ENCODE measurements at regions not wholly inside any gene's neighbourhood (a gene's known extent, or its start where the extent isn't known, plus 50 kb on each side); places are given as distances from the start of the nearest gene placed in this dataset.

DNA sequence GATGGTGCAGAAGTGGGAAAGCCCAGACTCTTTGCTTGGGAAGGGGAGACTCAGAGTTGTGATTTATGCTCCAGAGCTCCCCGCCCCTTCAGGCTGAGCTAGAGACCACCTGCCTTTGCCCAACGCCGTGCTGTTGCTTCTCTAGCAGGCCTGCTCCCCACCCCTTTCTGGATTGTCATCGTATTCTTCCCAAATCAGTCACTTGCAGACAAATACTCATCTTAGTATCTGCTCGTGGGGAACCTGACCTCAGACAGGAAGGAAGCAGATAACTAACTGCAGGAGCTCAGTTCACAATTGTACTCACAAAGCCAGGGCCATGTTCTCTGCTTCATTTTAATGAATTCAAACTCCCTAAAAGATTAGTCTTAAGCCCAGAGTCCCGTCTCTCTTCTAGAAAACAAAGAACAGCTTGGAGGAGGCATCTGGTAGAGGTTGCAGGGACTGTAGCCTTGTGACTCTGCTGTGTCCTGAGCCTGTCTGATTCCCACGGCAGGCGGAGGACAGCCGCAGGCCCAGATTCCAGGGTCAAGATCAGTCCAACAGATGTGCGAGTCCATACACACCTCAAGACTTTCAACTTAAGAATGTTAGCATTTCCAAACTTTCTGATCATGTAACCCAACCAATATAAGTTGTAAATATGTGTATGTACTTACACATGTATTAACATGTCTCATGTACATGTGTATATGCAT lies 57.2 kb upstream of the GGTLC1 start:
- no peak for DNase-seq (ENCODE audit: low read depth)
- Histone ChIP-seq H3K4me3 (ENCODE audit: low read depth, low read length) (no peak overlapping the region), H3K36me3 (ENCODE audit: control insufficient read depth, insufficient read depth, low read length) (no peaks in the 10 kb centered on the region), H3K27me3 (ENCODE audit: control insufficient read depth, insufficient read depth, low read length) (peaks cover 2% of the 10 kb centered on the region)
- no peak for TF ChIP-seq CTCF (IDR thresholded peaks at IDR 0.05; ENCODE audit: insufficient read depth, low read length, poor library complexity, severe bottlenecking)

GRCh38 chr20:24043294-24043693 lies 54.7 kb upstream of the GGTLC1 start:
- TF ChIP-seq CTCF (IDR thresholded peaks at IDR 0.05; ENCODE audit: insufficient read depth, low read length, poor library complexity, severe bottlenecking): no peak
- H3K36me3 ChIP-seq (ENCODE audit: control insufficient read depth, insufficient read depth, low read length): no peaks in the 10 kb centered on the region
- H3K27me3 ChIP-seq (ENCODE audit: control insufficient read depth, insufficient read depth, low read length): peaks cover under 1% of the 10 kb centered on the region
- H3K4me3 ChIP-seq (ENCODE audit: low read depth, low read length): no peak overlapping the region
- no peak for DNase-seq (ENCODE audit: low read depth)

GRCh38 chr20:24042646-24043045 lies 54.1 kb upstream of the GGTLC1 start:
- H3K4me3 ChIP-seq (ENCODE audit: low read depth, low read length): no peak overlapping the region
- no peaks in the 10 kb centered on the region for H3K36me3 ChIP-seq (ENCODE audit: control insufficient read depth, insufficient read depth, low read length)
- DNase-seq (ENCODE audit: low read depth): no peak
- no peaks in the 10 kb centered on the region for H3K27me3 ChIP-seq (ENCODE audit: control insufficient read depth, insufficient read depth, low read length)
- no peak for TF ChIP-seq CTCF (IDR thresholded peaks at IDR 0.05; ENCODE audit: insufficient read depth, low read length, poor library complexity, severe bottlenecking)

DNA sequence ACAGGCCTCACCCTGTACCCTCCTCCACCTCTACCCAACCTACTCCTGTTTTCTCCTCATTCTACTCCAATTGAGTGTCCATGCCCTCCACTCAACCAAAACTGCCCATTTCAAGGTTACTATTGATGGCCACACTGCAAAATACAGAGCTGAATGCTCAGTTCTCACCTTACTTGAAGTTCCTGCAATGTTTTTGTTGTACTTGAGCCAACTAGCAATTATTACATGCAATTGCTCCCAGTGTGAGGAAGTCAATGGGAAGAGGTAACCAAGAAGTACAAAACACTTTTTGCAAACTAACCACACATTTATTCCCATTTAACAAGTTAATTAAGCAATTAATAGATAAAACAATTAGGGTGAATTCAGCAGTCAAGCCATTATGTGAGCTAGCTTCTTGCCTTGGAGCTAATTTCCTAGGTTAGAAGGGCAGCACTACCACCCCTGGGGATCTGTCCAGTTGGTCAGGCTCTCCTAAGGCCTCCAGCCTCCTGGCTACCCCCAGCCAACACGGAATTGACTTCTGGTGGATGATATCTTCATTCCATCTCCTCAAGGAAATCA lies 52.4 kb upstream of the GGTLC1 start:
- H3K27me3 ChIP-seq (ENCODE audit: control insufficient read depth, insufficient read depth, low read length): no peaks in the 10 kb centered on the region
- DNase-seq (ENCODE audit: low read depth): no peak
- H3K4me3 ChIP-seq (ENCODE audit: low read depth, low read length): no peak overlapping the region
- TF ChIP-seq CTCF (IDR thresholded peaks at IDR 0.05; ENCODE audit: insufficient read depth, low read length, poor library complexity, severe bottlenecking): no peak
- H3K36me3 ChIP-seq (ENCODE audit: control insufficient read depth, insufficient read depth, low read length): no peaks in the 10 kb centered on the region

DNA sequence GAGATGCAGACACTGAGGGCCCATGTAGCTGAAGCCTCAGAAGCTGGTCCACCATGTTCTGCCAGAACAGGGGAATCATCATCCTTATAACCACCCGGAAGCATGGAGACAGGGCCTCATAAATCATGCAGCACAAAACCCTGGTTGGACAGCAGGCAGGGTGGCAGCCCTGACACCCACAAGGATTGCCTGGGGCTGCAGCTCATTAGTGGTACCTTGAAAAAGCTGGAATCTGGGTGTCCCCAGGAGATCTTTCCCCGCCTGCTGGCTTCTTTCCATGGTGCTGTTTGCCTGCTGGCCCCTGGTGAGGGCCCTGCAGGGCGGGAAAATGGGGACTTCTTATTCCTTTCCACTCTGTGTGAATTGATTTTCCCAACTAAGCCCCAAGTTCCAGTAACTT lies 50.6 kb upstream of the GGTLC1 start:
- DNase-seq (ENCODE audit: low read depth): no peak
- no peaks in the 10 kb centered on the region for H3K36me3 ChIP-seq (ENCODE audit: control insufficient read depth, insufficient read depth, low read length)
- H3K4me3 ChIP-seq (ENCODE audit: low read depth, low read length): no peak overlapping the region
- H3K27me3 ChIP-seq (ENCODE audit: control insufficient read depth, insufficient read depth, low read length): no peaks in the 10 kb centered on the region
- no peak for TF ChIP-seq CTCF (IDR thresholded peaks at IDR 0.05; ENCODE audit: insufficient read depth, low read length, poor library complexity, severe bottlenecking)

Data from kidney epithelial cell (primary cell).